RWPE2 (cell line): ENCODE measurements at regions not wholly inside any gene's neighbourhood (a gene's known extent, or its start where the extent isn't known, plus 50 kb on each side); places are given as distances from the start of the nearest gene placed in this dataset.

Source experiments
- ATAC-seq: fragments of 200-7000 bp; cut with Tn5 transposase; 3 replicates; pipeline ENCODE4 v1.9.1; 2021; ENCODE audit warnings: low read depth
- DNase-seq: peaks from one replicate; pipeline ENCODE4 v3.0.0-alpha.2; 2020; ENCODE audit warnings: low spot score
- H3K27ac ChIP-seq: fragments of 450-650 bp; 2 replicates; pipeline ENCODE4 v1.5.1; 2017; ENCODE audit warnings: mild to moderate bottlenecking; ENCODE audit not compliant: poor library complexity, severe bottlenecking
- H3K27me3 ChIP-seq: fragments of 250-450 bp; sonication (Bioruptor Pico); 2 replicates; pipeline ENCODE4 v1.5.1; 2021; ENCODE audit warnings: mild to moderate bottlenecking, moderate library complexity; ENCODE audit not compliant: insufficient read depth, poor library complexity, severe bottlenecking
- H3K36me3 ChIP-seq: fragments of 250-450 bp; sonication (Bioruptor Pico); 2 replicates; pipeline ENCODE4 v1.5.1; 2020; ENCODE audit warnings: low read depth, mild to moderate bottlenecking, moderate library complexity
- H3K4me1 ChIP-seq: fragments of 250-450 bp; sonication (Bioruptor Pico); 2 replicates; pipeline ENCODE4 v1.5.1; 2021; ENCODE audit warnings: mild to moderate bottlenecking, moderate library complexity; ENCODE audit not compliant: insufficient read depth, poor library complexity, severe bottlenecking
- H3K4me3 ChIP-seq: fragments of 250-450 bp; sonication (Bioruptor Pico); 2 replicates; pipeline ENCODE4 v1.5.1; 2021; ENCODE audit warnings: mild to moderate bottlenecking, moderate library complexity; ENCODE audit not compliant: severe bottlenecking
- H3K9me3 ChIP-seq: fragments of 250-450 bp; sonication (Bioruptor Pico); 2 replicates; pipeline ENCODE4 v1.5.1; 2021; ENCODE audit warnings: mild to moderate bottlenecking, moderate library complexity; ENCODE audit not compliant: severe bottlenecking
- TF ChIP-seq, protein P1 (sequence below): fragments of 450-650 bp; IDR thresholded peaks from one replicate; pipeline ENCODE4 v1.5.1; 2017; ENCODE audit warnings: mild to moderate bottlenecking, moderate library complexity; ENCODE audit not compliant: poor library complexity, severe bottlenecking

- TF ChIP-seq, protein P1, sequence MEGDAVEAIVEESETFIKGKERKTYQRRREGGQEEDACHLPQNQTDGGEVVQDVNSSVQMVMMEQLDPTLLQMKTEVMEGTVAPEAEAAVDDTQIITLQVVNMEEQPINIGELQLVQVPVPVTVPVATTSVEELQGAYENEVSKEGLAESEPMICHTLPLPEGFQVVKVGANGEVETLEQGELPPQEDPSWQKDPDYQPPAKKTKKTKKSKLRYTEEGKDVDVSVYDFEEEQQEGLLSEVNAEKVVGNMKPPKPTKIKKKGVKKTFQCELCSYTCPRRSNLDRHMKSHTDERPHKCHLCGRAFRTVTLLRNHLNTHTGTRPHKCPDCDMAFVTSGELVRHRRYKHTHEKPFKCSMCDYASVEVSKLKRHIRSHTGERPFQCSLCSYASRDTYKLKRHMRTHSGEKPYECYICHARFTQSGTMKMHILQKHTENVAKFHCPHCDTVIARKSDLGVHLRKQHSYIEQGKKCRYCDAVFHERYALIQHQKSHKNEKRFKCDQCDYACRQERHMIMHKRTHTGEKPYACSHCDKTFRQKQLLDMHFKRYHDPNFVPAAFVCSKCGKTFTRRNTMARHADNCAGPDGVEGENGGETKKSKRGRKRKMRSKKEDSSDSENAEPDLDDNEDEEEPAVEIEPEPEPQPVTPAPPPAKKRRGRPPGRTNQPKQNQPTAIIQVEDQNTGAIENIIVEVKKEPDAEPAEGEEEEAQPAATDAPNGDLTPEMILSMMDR, result no peak
- no peak for DNase-seq
- no peak for ATAC-seq
- Histone ChIP-seq H3K27ac (no peak overlapping the region), H3K36me3 (no peaks in the 10 kb centered on the region), H3K4me1 (no peaks in the 10 kb centered on the region), H3K27me3 (no peaks in the 10 kb centered on the region), H3K4me3 (no peak overlapping the region), H3K9me3 (no peaks in the 10 kb centered on the region)
Observed at GRCh38 chr18:38250971-38251370, 685.4 kb upstream of the CELF4 start.

- no peaks in the 10 kb centered on the region for H3K27me3 ChIP-seq
- ATAC-seq, result no peak
- H3K9me3 ChIP-seq, result no peaks in the 10 kb centered on the region
Observed at GRCh38 chr18:38244480-38244879, 678.9 kb upstream of the CELF4 start.

GRCh38 chr18:38243291-38243690 lies 677.7 kb upstream of the CELF4 start:
- Histone ChIP-seq H3K4me3 (no peak overlapping the region), H3K9me3 (no peaks in the 10 kb centered on the region)

More at GRCh38 chr18:38244480-38244879, 678.9 kb upstream of the CELF4 start:
- TF ChIP-seq, protein P1, result no peak
- H3K4me3 ChIP-seq, result no peak overlapping the region
- H3K36me3 ChIP-seq, result no peaks in the 10 kb centered on the region
- H3K27ac ChIP-seq, result no peak overlapping the region
- no peaks in the 10 kb centered on the region for H3K4me1 ChIP-seq
- DNase-seq, result no peak

GRCh38 chr18:38241736-38242135 lies 676.1 kb upstream of the CELF4 start:
- Histone ChIP-seq H3K27me3 (no peaks in the 10 kb centered on the region), H3K27ac (peak overlapping the region; percentile 3), H3K4me1 (no peaks in the 10 kb centered on the region), H3K36me3 (no peaks in the 10 kb centered on the region), H3K9me3 (no peaks in the 10 kb centered on the region), H3K4me3 (no peak overlapping the region)
- ATAC-seq (peak; percentile 66), DNase-seq (peak; percentile 35)
- TF ChIP-seq, protein P1, result no peak

More at GRCh38 chr18:38243291-38243690, 677.7 kb upstream of the CELF4 start:
- Histone ChIP-seq H3K27ac (no peak overlapping the region), H3K27me3 (no peaks in the 10 kb centered on the region), H3K4me1 (no peaks in the 10 kb centered on the region), H3K36me3 (no peaks in the 10 kb centered on the region)
- ATAC-seq, result no peak
- TF ChIP-seq, protein P1, result no peak
- no peak for DNase-seq

DNA sequence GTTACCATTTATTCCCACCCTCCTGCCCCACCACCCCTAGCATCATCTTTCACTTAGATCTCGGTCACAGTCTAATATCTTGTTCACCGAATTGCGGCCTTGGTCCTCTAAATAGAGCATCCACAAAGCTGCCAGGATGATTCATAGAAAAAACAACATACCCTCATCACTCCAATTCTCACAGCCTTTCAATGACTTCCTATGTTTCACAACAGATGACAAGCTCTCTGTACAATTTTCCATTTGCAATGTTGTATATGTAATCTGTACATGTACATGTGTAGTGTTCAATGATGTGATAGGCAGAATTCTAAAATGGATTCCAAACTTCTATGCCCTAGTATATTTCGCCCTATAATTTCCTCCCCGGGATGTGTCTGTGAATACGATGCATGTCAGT lies 675.6 kb upstream of the CELF4 start:
- Histone ChIP-seq H3K9me3 (no peaks in the 10 kb centered on the region), H3K4me3 (no peak overlapping the region), H3K4me1 (no peaks in the 10 kb centered on the region), H3K27ac (peak overlapping the region; percentile 3), H3K27me3 (no peaks in the 10 kb centered on the region), H3K36me3 (no peaks in the 10 kb centered on the region)
- TF ChIP-seq, protein P1, result no peak
- ATAC-seq (no peak; the same call in 2 of the 3 replicates), DNase-seq (no peak)
